Cardiac muscle cell (in vitro differentiated cells and primary cell): ENCODE measurements at regions not wholly inside any gene's neighbourhood (a gene's known extent, or its start where the extent isn't known, plus 50 kb on each side); places are given as distances from the start of the nearest gene placed in this dataset.

Experiments used
- DNase-seq, 2 donors: peaks; one replicate each; pipeline versions ENCODE4 v3.0.0 to v3.0.0-alpha.2; 2010 to 2017; ENCODE audit warnings: low read depth in 1 of 2, low spot score in 1 of 2
- H3K27ac ChIP-seq: fragments of 200-600 bp; sonication (generic); 2 replicates; pipeline ENCODE4 v1.5.1; 2016
- H3K27me3 ChIP-seq: fragments of 200-600 bp; sonication (generic); 2 replicates; pipeline ENCODE4 v1.6.0; 2016; ENCODE audit warnings: control low read depth
- H3K36me3 ChIP-seq: fragments of 200-600 bp; sonication (generic); 2 replicates; pipeline ENCODE4 v1.5.1; 2016; ENCODE audit warnings: control low read depth
- H3K4me1 ChIP-seq: fragments of 200-600 bp; sonication (generic); 2 replicates; pipeline ENCODE4 v1.8.1; 2017; ENCODE audit warnings: low read depth, mild to moderate bottlenecking, mixed run types
- H3K4me3 ChIP-seq: fragments of 200-600 bp; sonication (generic); 2 replicates; pipeline ENCODE4 v1.5.1; 2016; ENCODE audit warnings: mild to moderate bottlenecking
- H3K9me3 ChIP-seq: fragments of 200-600 bp; sonication (generic); 2 replicates; pipeline ENCODE4 v1.5.1; 2017; ENCODE audit warnings: low read depth, mild to moderate bottlenecking, control low read depth
- CTCF ChIP-seq: IDR thresholded peaks from 2 replicates; pipeline ENCODE4 v1.5.1; 2012; ENCODE audit warnings: low read depth, mild to moderate bottlenecking, low read length

- Histone ChIP-seq H3K4me1 (no peaks in the 10 kb centered on the region), H3K36me3 (no peaks in the 10 kb centered on the region), H3K27me3 (no peaks in the 10 kb centered on the region), H3K4me3 (no peak overlapping the region), H3K9me3 (no peaks in the 10 kb centered on the region), H3K27ac (no peak overlapping the region)
- no peak for DNase-seq
- no peak for TF ChIP-seq CTCF
Observed at GRCh38 chr13:50378509-50379044, 363.3 kb downstream of the KCNRG start.

DNA sequence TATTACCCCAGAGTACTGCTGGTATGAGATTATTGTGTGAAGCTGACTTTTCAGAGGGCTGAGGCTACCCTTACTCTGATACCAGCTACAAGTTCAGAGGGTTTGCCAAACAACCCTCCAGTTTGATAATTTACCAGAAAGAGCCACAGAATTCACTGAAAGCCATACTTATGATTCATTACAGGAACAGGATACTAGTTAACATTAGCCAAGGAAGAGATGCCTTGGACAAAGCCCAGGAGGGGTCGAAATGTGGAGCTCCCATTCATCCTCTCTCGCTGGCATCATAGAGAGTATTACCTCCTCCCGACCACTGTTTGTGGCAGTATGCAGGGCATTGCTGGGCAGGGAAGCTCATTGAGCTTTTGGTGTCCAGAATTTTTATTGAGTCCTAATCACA is 364.3 kb downstream of the KCNRG start:
- no peak overlapping the region for H3K27ac ChIP-seq
- no peak for DNase-seq
- no peaks in the 10 kb centered on the region for H3K27me3 ChIP-seq
- no peaks in the 10 kb centered on the region for H3K36me3 ChIP-seq
- no peak overlapping the region for H3K4me3 ChIP-seq
- no peak for TF ChIP-seq CTCF
- H3K9me3 ChIP-seq, result no peaks in the 10 kb centered on the region
- no peaks in the 10 kb centered on the region for H3K4me1 ChIP-seq

DNA sequence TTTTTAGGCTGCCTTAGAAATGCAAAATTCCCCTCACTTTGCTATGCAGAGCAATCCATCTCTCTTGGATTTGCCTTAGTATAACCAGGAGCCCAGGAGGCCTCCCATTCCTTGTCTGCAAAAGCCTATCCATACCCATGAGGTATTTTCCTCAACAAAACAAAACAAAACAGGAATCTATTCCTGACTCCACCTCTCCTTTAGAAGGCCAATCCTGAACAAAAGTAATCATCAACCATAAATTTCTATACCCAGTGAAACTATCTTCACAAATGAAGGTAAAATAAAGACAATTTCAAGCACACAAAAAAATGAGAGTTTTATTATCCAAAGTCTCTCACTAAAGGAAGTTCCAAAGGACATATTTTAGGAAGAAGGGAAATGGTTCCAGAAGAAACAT is 365.7 kb downstream of the KCNRG start:
- H3K9me3 ChIP-seq, result no peaks in the 10 kb centered on the region
- DNase-seq, result no peak
- H3K4me1 ChIP-seq, result peaks cover 6% of the 10 kb centered on the region
- H3K27ac ChIP-seq, result no peak overlapping the region
- H3K36me3 ChIP-seq, result no peaks in the 10 kb centered on the region
- no peak overlapping the region for H3K4me3 ChIP-seq
- no peaks in the 10 kb centered on the region for H3K27me3 ChIP-seq
- no peak for TF ChIP-seq CTCF

DNA sequence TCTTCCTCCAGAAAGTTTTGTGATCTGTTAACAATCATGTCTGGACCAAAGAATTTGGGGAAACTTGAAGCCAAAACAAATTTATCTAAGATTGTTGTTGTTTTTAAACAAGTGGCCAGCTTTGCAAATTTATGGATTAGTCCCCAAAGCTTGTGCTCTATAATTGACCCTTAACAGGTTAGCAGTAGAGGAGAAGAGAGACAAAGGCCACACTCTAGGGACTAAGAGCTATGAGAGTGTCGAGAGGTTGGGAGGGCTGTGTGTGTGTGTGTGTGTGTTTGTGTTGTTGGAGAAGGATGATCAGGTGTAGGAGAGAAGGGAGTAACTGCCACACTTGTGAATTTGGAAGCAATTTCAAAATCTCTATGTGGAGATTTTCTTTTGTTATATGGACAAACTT is 367.3 kb downstream of the KCNRG start:
- no peak for TF ChIP-seq CTCF
- H3K27ac ChIP-seq, result no peak overlapping the region
- no peaks in the 10 kb centered on the region for H3K27me3 ChIP-seq
- peaks cover 20% of the 10 kb centered on the region for H3K4me1 ChIP-seq
- H3K9me3 ChIP-seq, result no peaks in the 10 kb centered on the region
- no peak overlapping the region for H3K4me3 ChIP-seq
- no peaks in the 10 kb centered on the region for H3K36me3 ChIP-seq
- DNase-seq, result no peak

DNA sequence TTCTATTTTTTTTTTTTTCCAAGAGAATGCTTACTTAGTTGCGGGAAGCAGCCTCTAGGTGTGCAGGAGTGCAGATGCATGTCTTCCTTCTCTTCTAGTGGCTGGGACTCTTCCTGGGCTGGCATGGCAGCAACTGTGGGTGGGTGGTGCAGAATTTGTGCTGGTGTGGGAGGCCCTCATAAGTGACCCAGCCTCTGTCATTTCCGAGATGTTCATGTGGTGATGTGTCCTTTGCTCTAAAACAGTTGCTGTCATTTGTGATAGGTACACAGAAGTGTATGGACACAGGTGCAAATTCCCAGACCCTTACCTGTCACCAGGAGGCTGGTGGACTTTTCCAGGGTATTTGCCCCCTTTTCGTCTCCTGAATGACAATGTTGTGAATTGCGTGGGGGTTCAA is 367.7 kb downstream of the KCNRG start:
- H3K27ac ChIP-seq, result no peak overlapping the region
- no peaks in the 10 kb centered on the region for H3K36me3 ChIP-seq
- no peaks in the 10 kb centered on the region for H3K9me3 ChIP-seq
- peaks cover 21% of the 10 kb centered on the region for H3K4me1 ChIP-seq
- no peak overlapping the region for H3K4me3 ChIP-seq
- DNase-seq, result no peak
- no peaks in the 10 kb centered on the region for H3K27me3 ChIP-seq
- TF ChIP-seq CTCF, result no peak

- Histone ChIP-seq H3K4me1 (peaks cover 21% of the 10 kb centered on the region), H3K27ac (no peak overlapping the region), H3K27me3 (no peaks in the 10 kb centered on the region), H3K9me3 (no peaks in the 10 kb centered on the region), H3K4me3 (no peak overlapping the region), H3K36me3 (no peaks in the 10 kb centered on the region)
- TF ChIP-seq CTCF, result no peak
- DNase-seq, result no peak
Observed at GRCh38 chr13:50384724-50385123, 369.5 kb downstream of the KCNRG start.
